H1 (cell line): ENCODE measurements at regions not wholly inside any gene's neighbourhood (a gene's known extent, or its start where the extent isn't known, plus 50 kb on each side); places are given as distances from the start of the nearest gene placed in this dataset.

Experiments used
- CBX8 ChIP-seq: fragments of 300-800, 300-1000 bp; sonication (generic); IDR thresholded peaks from 2 replicates; pipeline ENCODE4 v1.7.1; 2016; ENCODE audit warnings: low read depth, low read length, borderline replicate concordance
- NANOG ChIP-seq: IDR thresholded peaks from 2 replicates; pipeline ENCODE4 v1.6.1; 2011; ENCODE audit warnings: low read length, low read depth, mild to moderate bottlenecking, inconsistent platforms; ENCODE audit not compliant: insufficient read depth, poor library complexity, severe bottlenecking
- POU5F1 ChIP-seq: IDR thresholded peaks from 2 replicates; pipeline ENCODE4 v1.6.1; 2011; ENCODE audit warnings: low read depth, mild to moderate bottlenecking, low read length, moderate library complexity
- USF2 ChIP-seq: IDR thresholded peaks from 2 replicates; pipeline ENCODE4 v1.6.1; 2011; ENCODE audit warnings: low read length, improper control_type of control experiment
- YY1 ChIP-seq: IDR thresholded peaks from 2 replicates; pipeline ENCODE4 v1.6.1; 2011; ENCODE audit warnings: low read depth, mild to moderate bottlenecking, low read length

DNA sequence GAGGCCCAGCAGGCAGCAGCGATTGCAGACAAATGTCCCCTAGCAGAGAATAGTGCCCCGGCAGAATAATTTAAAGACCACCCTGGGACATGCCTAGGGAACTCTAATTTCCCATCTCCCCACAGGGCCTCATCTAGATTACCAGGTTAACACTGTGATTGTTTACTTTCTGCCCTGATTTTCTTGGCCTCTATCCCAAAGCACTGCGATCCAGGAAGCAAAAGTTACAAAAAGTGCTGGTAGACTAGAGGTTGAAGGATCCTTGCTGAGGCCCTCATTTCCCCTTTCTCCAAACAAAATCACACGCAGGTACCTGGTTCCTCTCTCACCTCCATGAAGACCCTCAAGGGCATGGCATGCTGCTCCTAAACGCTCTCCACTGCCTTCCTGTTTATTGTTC is 229.7 kb downstream of the C1orf94 start (continued):
- TF ChIP-seq USF2 (no peak), CBX8 (no peak), POU5F1 (no peak), YY1 (no peak), NANOG (no peak)
- TF ChIP-seq, all 59 proteins: peak for 0
